ENCODE measurements at regions not wholly inside any gene's neighbourhood (a gene's known extent, or its start where the extent isn't known, plus 50 kb on each side); places are given as distances from the start of the nearest gene placed in this dataset.

GRCh38 chr1:23613191-23614031, 54.1 kb upstream of the ID3 start:
- Histone ChIP-seq H3K27ac (no peak overlapping the region), H3K27me3 (no peaks in the 10 kb centered on the region), H3K9me3 (no peaks in the 10 kb centered on the region), H3K36me3 (no peaks in the 10 kb centered on the region), H3K4me1 (no peaks in the 10 kb centered on the region), H3K4me3 (no peak overlapping the region)
- 53 to 54% methylated on average over 12 of the region's 12 CpGs for WGBS, 2 donors
- TF ChIP-seq EP300 (IDR thresholded peaks at IDR 0.05) = no peak
- TF ChIP-seq POLR2A (IDR thresholded peaks at IDR 0.05) = no peak
- TF ChIP-seq CTCF (IDR thresholded peaks at IDR 0.05) = no peak
- no peak for TF ChIP-seq POLR2AphosphoS5 (IDR thresholded peaks at IDR 0.05)
- DNase-seq (no peak), ATAC-seq (ENCODE audit: low FRiP score in 2 of 2) (no peak)

GRCh38 chr1:23611601-23612327, 52.5 kb upstream of the ID3 start:
- Histone ChIP-seq H3K4me3 (no peak overlapping the region), H3K4me1 (no peaks in the 10 kb centered on the region), H3K27ac (no peak overlapping the region), H3K36me3 (no peaks in the 10 kb centered on the region), H3K27me3 (no peaks in the 10 kb centered on the region), H3K9me3 (no peaks in the 10 kb centered on the region)
- whole genome bisulfite sequencing, 2 donors = 68 to 82% methylated on average over 3 to 4 of the region's 4 CpGs
- ATAC-seq (ENCODE audit: low FRiP score in 2 of 2) (peak in 1 of 2 donors; percentile 7), DNase-seq (no peak)
- TF ChIP-seq POLR2AphosphoS5 (IDR thresholded peaks at IDR 0.05) (no peak), EP300 (IDR thresholded peaks at IDR 0.05) (no peak), CTCF (IDR thresholded peaks at IDR 0.05) (no peak), POLR2A (IDR thresholded peaks at IDR 0.05) (no peak)

GRCh38 chr1:23610677-23611076, 51.4 kb upstream of the ID3 start:
- H3K4me1 ChIP-seq = no peaks in the 10 kb centered on the region
- H3K9me3 ChIP-seq = no peaks in the 10 kb centered on the region
- H3K36me3 ChIP-seq = no peaks in the 10 kb centered on the region
- H3K27me3 ChIP-seq = no peaks in the 10 kb centered on the region
- DNase-seq (no peak), ATAC-seq (ENCODE audit: low FRiP score in 2 of 2) (no peak)
- no peak overlapping the region for H3K27ac ChIP-seq
- H3K4me3 ChIP-seq = no peak overlapping the region
- TF ChIP-seq CTCF (IDR thresholded peaks at IDR 0.05) (no peak), POLR2AphosphoS5 (IDR thresholded peaks at IDR 0.05) (no peak), POLR2A (IDR thresholded peaks at IDR 0.05) (no peak), EP300 (IDR thresholded peaks at IDR 0.05) (no peak)
- WGBS, 2 donors = 86 to 88% methylated on average over 1 of the region's 1 CpG

GRCh38 chr1:23609971-23610370, 50.7 kb upstream of the ID3 start:
- no peak for DNase-seq
- WGBS, 2 donors = 86 to 93% methylated on average over 5 of the region's 5 CpGs
- Histone ChIP-seq H3K4me3 (no peak overlapping the region), H3K27me3 (no peaks in the 10 kb centered on the region), H3K9me3 (no peaks in the 10 kb centered on the region), H3K27ac (no peak overlapping the region), H3K4me1 (no peaks in the 10 kb centered on the region), H3K36me3 (no peaks in the 10 kb centered on the region)
- no peak for ATAC-seq (ENCODE audit: low FRiP score in 2 of 2)
- TF ChIP-seq EP300 (IDR thresholded peaks at IDR 0.05) = no peak
- TF ChIP-seq POLR2A (IDR thresholded peaks at IDR 0.05) = no peak
- TF ChIP-seq POLR2AphosphoS5 (IDR thresholded peaks at IDR 0.05) = no peak
- no peak for TF ChIP-seq CTCF (IDR thresholded peaks at IDR 0.05)

Measured in upper lobe of left lung (tissue), 6 donors.